ENCODE measurements at regions not wholly inside any gene's neighbourhood (a gene's known extent, or its start where the extent isn't known, plus 50 kb on each side); places are given as distances from the start of the nearest gene placed in this dataset.

DNA sequence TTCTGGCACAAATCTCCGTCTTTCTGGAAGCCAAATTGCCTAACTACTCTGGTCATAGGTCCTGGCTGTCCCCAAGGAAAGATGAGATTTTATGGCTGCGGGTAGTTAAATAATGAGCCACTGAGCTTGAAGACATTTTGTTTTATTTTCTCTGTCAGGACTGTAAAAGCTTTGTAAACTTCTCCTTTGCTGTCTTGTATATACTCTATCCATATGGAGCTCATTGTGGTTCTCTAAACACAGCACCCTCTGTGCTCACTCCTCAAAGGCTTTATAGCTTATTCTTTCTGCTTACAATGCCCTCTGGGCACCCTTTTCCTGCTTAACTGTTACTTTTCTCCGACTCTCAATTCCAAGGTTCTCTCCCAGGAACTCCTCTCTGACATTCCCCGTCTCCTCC is 209.1 kb downstream of the CMPK2 start:
- no peak for DNase-seq (ENCODE audit: extremely low spot score, unreplicated experiment)
- H3K4me3 Mint-ChIP-seq = no peak overlapping the region
- H3K36me3 Mint-ChIP-seq = no peaks in the 10 kb centered on the region
- no peak for TF ChIP-seq CTCF (conservative IDR thresholded peaks at IDR 0.05)
- H3K27ac Mint-ChIP-seq = no peak overlapping the region
- H3K9me3 Mint-ChIP-seq = no peaks in the 10 kb centered on the region
- H3K4me1 Mint-ChIP-seq (ENCODE audit: unreplicated experiment) = peaks cover 26% of the 10 kb centered on the region
- H3K27me3 Mint-ChIP-seq = peaks cover 3% of the 10 kb centered on the region

GRCh38 chr2:6657136-6657535 is 208.6 kb downstream of the CMPK2 start:
- no peak overlapping the region for H3K27ac Mint-ChIP-seq
- no peaks in the 10 kb centered on the region for H3K9me3 Mint-ChIP-seq
- no peaks in the 10 kb centered on the region for H3K36me3 Mint-ChIP-seq
- peaks cover 25% of the 10 kb centered on the region for H3K4me1 Mint-ChIP-seq (ENCODE audit: unreplicated experiment)
- DNase-seq (ENCODE audit: extremely low spot score, unreplicated experiment) = no peak
- no peak for TF ChIP-seq CTCF (conservative IDR thresholded peaks at IDR 0.05)
- H3K4me3 Mint-ChIP-seq = no peak overlapping the region
- H3K27me3 Mint-ChIP-seq = peaks cover 3% of the 10 kb centered on the region

- DNase-seq (ENCODE audit: extremely low spot score, unreplicated experiment) = no peak
- no peak overlapping the region for H3K4me3 Mint-ChIP-seq
- no peak for TF ChIP-seq CTCF (conservative IDR thresholded peaks at IDR 0.05)
- no peak overlapping the region for H3K27ac Mint-ChIP-seq
- H3K4me1 Mint-ChIP-seq (ENCODE audit: unreplicated experiment) = peaks cover 18% of the 10 kb centered on the region
- peaks cover 5% of the 10 kb centered on the region for H3K9me3 Mint-ChIP-seq
- no peaks in the 10 kb centered on the region for H3K36me3 Mint-ChIP-seq
- peaks cover 3% of the 10 kb centered on the region for H3K27me3 Mint-ChIP-seq
These were observed 207.9 kb downstream of the CMPK2 start for GRCh38 chr2:6657855-6658254.

DNA sequence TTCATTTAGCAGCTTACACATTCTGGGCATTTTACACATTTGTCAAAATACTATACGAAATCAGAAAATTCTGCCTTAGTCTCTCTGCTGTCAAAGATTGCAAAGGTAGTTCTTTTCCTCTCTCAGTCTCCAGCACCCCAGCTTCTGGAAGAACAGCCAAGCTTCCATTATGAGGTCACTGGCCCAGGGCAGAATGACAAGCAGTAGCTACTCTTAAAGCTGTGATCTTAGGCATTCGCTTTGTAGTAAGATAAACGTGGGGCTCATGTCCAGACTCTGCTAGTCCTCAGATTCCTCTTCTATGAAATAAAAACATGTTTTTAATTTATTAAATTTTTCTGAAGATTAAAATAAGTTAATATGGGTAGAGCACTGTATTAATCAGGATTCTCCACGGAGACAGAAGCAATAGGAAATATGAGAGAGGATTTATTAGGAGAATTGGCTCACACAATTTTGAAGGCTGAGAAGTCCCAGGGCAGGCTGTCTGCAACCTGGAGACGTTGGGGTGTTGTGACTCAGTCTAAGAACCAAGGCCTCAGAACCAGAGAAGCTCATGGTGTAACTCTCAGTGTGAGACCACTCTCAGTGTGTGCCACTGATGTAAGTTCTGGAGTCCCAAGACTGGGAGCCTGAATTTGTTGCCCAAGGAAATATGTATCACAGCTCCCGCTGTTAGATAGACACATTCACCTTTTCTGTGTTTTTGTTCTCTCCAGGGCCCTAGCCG is 201.2 kb downstream of the CMPK2 start:
- Mint-ChIP-seq H3K9me3 (peaks cover 6% of the 10 kb centered on the region), H3K4me3 (no peak overlapping the region), H3K4me1 (ENCODE audit: unreplicated experiment) (peaks cover 17% of the 10 kb centered on the region), H3K36me3 (no peaks in the 10 kb centered on the region), H3K27me3 (peaks cover 3% of the 10 kb centered on the region), H3K27ac (no peak overlapping the region)
- no peak for TF ChIP-seq CTCF (conservative IDR thresholded peaks at IDR 0.05)
- no peak for DNase-seq (ENCODE audit: extremely low spot score, unreplicated experiment)

- peaks cover 6% of the 10 kb centered on the region for H3K9me3 Mint-ChIP-seq
These were observed 200.3 kb downstream of the CMPK2 start for GRCh38 chr2:6665093-6666045.

More at GRCh38 chr2:6665093-6666045, 200.3 kb downstream of the CMPK2 start:
- no peak for DNase-seq (ENCODE audit: extremely low spot score, unreplicated experiment)
- Mint-ChIP-seq H3K27ac (no peak overlapping the region), H3K4me1 (ENCODE audit: unreplicated experiment) (peaks cover 17% of the 10 kb centered on the region), H3K27me3 (peaks cover 3% of the 10 kb centered on the region), H3K4me3 (no peak overlapping the region), H3K36me3 (no peaks in the 10 kb centered on the region)
- TF ChIP-seq CTCF (conservative IDR thresholded peaks at IDR 0.05) = no peak

Measured in type B pancreatic cell (in vitro differentiated cells).